Esophagus muscularis mucosa (tissue), 3 donors: ENCODE measurements at regions not wholly inside any gene's neighbourhood (a gene's known extent, or its start where the extent isn't known, plus 50 kb on each side); places are given as distances from the start of the nearest gene placed in this dataset.

Source experiments
- CTCF ChIP-seq, 3 experiments: fragments of 200-600 bp in 2 of 3; fragments of 450-650 bp in 1 of 3; sonication (generic) in 2 of 3; IDR thresholded peaks; one replicate each; pipeline ENCODE4 v1.5.1; 2017 to 2019; ENCODE audit warnings: antibody characterized with exemption in 3 of 3, mild to moderate bottlenecking in 2 of 3, moderate library complexity in 1 of 3
- POLR2A ChIP-seq: fragments of 450-650 bp; IDR thresholded peaks from one replicate; pipeline ENCODE4 v1.6.1; 2017; ENCODE audit warnings: antibody characterized with exemption, moderate library complexity, mild to moderate bottlenecking, low read depth
- POLR2AphosphoS5 ChIP-seq, 2 donors: sonication (generic); formaldehyde crosslinking; IDR thresholded peaks; one replicate each; pipeline ENCODE4 v1.6.1; 2017; ENCODE audit warnings: antibody characterized with exemption in 2 of 2

GRCh38 chr1:58997060-58997411 lies 213.2 kb upstream of the JUN start:
- TF ChIP-seq CTCF (IDR thresholded peaks at IDR 0.05) (no peak), POLR2A (no peak), POLR2AphosphoS5 (IDR thresholded peaks at IDR 0.05) (no peak)
